ENCODE measurements at regions not wholly inside any gene's neighbourhood (a gene's known extent, or its start where the extent isn't known, plus 50 kb on each side); places are given as distances from the start of the nearest gene placed in this dataset.

DNA sequence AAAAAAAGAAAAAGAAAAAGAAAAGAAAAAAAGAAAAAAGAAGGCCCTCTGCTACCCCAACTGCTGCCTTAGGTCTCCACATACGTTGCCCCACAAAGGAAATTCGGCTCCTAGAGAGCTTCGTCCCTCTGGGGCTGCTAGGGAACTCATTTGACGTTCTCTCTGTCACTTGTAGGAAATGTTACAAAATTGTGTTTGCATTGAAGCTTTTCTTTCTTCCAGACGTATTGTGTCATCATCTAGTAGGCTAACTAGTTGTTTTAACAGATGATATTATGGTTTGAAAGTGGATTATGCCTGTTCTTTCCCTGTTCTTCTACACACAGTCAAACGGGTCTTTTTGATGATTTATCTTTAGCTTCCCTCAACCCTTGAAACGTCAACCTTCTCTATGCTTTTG is 125.3 kb downstream of the BDH1 start:
- Histone ChIP-seq H3K9me3 (ENCODE audit: control insufficient read depth, insufficient read depth, low read length) (no peaks in the 10 kb centered on the region), H3F3A (ENCODE audit: control insufficient read depth, insufficient read depth) (no peaks in the 10 kb centered on the region), H3K79me2 (ENCODE audit: control insufficient read depth, low read length) (no peaks in the 10 kb centered on the region), H3K27ac (ENCODE audit: low read depth, low read length) (no peak overlapping the region), H3K27me3 (ENCODE audit: control insufficient read depth, low read length) (peaks cover 37% of the 10 kb centered on the region), H3K4me3 (ENCODE audit: low read length) (no peak overlapping the region), H3K36me3 (ENCODE audit: control insufficient read depth, low read length) (no peaks in the 10 kb centered on the region), H4K20me1 (ENCODE audit: control insufficient read depth, insufficient read depth, low read depth, low read length) (no peaks in the 10 kb centered on the region), H3K9me2 (replicated peaks; ENCODE audit: control insufficient read depth, low read length) (no peaks in the 10 kb centered on the region), H3K4me1 (ENCODE audit: control insufficient read depth, low read length) (no peaks in the 10 kb centered on the region), H3K4me2 (ENCODE audit: low read length) (no peak overlapping the region)
- TF ChIP-seq EZH2phosphoT487 (IDR thresholded peaks at IDR 0.05; ENCODE audit: borderline replicate concordance, low read length) = no peak
- TF ChIP-seq, protein P1, sequence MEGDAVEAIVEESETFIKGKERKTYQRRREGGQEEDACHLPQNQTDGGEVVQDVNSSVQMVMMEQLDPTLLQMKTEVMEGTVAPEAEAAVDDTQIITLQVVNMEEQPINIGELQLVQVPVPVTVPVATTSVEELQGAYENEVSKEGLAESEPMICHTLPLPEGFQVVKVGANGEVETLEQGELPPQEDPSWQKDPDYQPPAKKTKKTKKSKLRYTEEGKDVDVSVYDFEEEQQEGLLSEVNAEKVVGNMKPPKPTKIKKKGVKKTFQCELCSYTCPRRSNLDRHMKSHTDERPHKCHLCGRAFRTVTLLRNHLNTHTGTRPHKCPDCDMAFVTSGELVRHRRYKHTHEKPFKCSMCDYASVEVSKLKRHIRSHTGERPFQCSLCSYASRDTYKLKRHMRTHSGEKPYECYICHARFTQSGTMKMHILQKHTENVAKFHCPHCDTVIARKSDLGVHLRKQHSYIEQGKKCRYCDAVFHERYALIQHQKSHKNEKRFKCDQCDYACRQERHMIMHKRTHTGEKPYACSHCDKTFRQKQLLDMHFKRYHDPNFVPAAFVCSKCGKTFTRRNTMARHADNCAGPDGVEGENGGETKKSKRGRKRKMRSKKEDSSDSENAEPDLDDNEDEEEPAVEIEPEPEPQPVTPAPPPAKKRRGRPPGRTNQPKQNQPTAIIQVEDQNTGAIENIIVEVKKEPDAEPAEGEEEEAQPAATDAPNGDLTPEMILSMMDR (IDR thresholded peaks at IDR 0.05; ENCODE audit: low read depth, low read length, poor library complexity, severe bottlenecking) = no peak

DNA sequence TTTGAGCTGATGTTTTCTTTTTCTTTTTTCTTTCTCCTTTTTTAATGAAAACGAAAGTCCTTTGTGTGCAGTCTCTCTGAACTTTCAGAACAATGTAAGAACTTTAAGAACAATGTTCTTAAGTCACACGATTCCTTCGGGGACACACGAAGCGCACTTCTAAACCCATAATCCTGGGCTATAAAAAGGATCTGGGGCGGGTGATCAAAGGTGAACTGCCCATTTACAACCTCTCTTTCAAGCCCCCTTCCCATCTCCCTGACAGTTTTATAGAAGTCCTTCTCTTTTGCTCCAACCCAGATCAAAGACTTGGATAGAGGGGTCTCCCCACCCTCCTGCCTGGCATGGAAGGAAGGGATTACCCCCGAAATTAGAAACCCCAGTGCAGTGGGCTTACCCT is 126.8 kb downstream of the BDH1 start:
- Histone ChIP-seq H3K9me2 (replicated peaks; ENCODE audit: control insufficient read depth, low read length) (no peaks in the 10 kb centered on the region), H3K27ac (ENCODE audit: low read depth, low read length) (no peak overlapping the region), H3K9me3 (ENCODE audit: control insufficient read depth, insufficient read depth, low read length) (no peaks in the 10 kb centered on the region), H3K27me3 (ENCODE audit: control insufficient read depth, low read length) (peaks cover 37% of the 10 kb centered on the region), H3F3A (ENCODE audit: control insufficient read depth, insufficient read depth) (no peaks in the 10 kb centered on the region), H3K79me2 (ENCODE audit: control insufficient read depth, low read length) (no peaks in the 10 kb centered on the region), H4K20me1 (ENCODE audit: control insufficient read depth, insufficient read depth, low read depth, low read length) (no peaks in the 10 kb centered on the region), H3K4me3 (ENCODE audit: low read length) (no peak overlapping the region), H3K4me1 (ENCODE audit: control insufficient read depth, low read length) (no peaks in the 10 kb centered on the region), H3K36me3 (ENCODE audit: control insufficient read depth, low read length) (no peaks in the 10 kb centered on the region), H3K4me2 (ENCODE audit: low read length) (no peak overlapping the region)
- TF ChIP-seq, protein P1 (IDR thresholded peaks at IDR 0.05; ENCODE audit: low read depth, low read length, poor library complexity, severe bottlenecking) = no peak
- no peak for TF ChIP-seq EZH2phosphoT487 (IDR thresholded peaks at IDR 0.05; ENCODE audit: borderline replicate concordance, low read length)

DNA sequence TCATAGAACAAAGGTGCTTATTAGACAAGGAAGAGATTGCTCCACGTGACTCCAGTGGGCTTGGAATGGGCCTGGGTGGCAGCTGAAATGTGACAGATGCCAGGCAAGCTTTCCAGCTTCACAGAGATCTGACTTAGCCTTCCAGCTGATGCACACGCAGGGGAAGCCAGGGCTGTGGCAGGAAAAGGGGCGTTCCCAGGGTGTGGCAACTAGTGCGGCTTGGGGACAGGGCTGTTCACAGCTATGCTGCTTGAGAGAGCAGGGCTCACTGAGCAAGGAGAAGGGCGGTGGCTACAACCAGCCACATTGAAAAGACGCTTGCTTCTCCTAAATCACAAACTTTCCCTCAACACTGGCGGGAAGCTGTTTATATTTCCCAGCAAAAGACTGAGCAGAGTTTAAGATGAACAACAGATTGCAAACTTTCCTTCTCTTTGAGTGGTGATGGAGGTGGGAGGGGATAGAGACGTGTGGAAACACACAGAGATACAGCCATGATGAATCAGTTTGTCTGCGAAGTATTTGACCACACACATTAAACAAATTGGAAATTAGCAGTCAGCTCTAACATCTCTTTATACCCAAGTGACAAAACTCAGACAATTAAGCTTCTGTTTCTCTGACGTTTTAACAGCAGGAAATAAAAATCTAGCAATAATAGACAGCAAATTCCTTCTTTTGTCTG is 127.5 kb downstream of the BDH1 start:
- Histone ChIP-seq H3K79me2 (ENCODE audit: control insufficient read depth, low read length) (no peaks in the 10 kb centered on the region), H3F3A (ENCODE audit: control insufficient read depth, insufficient read depth) (no peaks in the 10 kb centered on the region), H3K4me1 (ENCODE audit: control insufficient read depth, low read length) (no peaks in the 10 kb centered on the region), H3K9me3 (ENCODE audit: control insufficient read depth, insufficient read depth, low read length) (no peaks in the 10 kb centered on the region), H3K4me3 (ENCODE audit: low read length) (no peak overlapping the region), H3K27ac (ENCODE audit: low read depth, low read length) (no peak overlapping the region), H3K4me2 (ENCODE audit: low read length) (no peak overlapping the region), H4K20me1 (ENCODE audit: control insufficient read depth, insufficient read depth, low read depth, low read length) (no peaks in the 10 kb centered on the region), H3K27me3 (ENCODE audit: control insufficient read depth, low read length) (peaks cover 37% of the 10 kb centered on the region), H3K9me2 (replicated peaks; ENCODE audit: control insufficient read depth, low read length) (no peaks in the 10 kb centered on the region), H3K36me3 (ENCODE audit: control insufficient read depth, low read length) (no peaks in the 10 kb centered on the region)
- TF ChIP-seq EZH2phosphoT487 (IDR thresholded peaks at IDR 0.05; ENCODE audit: borderline replicate concordance, low read length) = no peak
- TF ChIP-seq, protein P1 (IDR thresholded peaks at IDR 0.05; ENCODE audit: low read depth, low read length, poor library complexity, severe bottlenecking) = no peak
